CD4-positive, alpha-beta T cell treated with Interleukin-4 for 1 hour (primary cell): ENCODE measurements at regions not wholly inside any gene's neighbourhood (a gene's known extent, or its start where the extent isn't known, plus 50 kb on each side); places are given as distances from the start of the nearest gene placed in this dataset.
A peak's percentile ranks its signal among the peaks of the same experiment; 100 is the strongest.
"Not testable (repeated sequence)": the region's sequence is repeated elsewhere in the genome, so short reads cannot be mapped to it uniquely, and the experiment has no call there.

Experiments used
- DNase-seq, 2 donors: peaks; one replicate each; pipeline ENCODE4 v3.0.0-alpha.2; 2020 to 2022

DNA sequence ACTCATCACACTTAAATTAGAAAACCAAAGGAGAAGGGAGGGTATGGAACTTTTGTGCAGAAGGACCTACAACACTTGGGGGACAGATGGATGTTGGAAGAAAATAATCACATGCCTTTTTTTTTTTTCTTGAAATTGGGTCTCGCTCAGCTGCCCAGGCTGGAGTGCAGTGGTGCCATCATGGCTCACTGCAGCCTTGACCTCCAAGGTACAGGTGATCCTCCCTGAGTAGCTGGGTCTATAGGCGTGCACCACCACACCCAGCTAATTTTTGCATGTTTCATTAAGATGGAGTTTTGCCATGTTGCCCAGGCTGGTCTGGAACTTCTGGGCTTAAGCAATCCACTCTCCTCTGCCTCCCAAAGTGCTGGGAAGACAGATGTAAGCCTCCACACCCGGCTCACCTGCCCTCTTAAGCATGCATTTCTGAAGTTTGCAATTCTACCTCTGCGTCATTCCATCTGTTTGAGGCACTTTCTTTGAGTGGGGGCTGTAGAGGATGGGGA lies 370.8 kb upstream of the JARID2 start:
- DNase-seq, result no peak

DNA sequence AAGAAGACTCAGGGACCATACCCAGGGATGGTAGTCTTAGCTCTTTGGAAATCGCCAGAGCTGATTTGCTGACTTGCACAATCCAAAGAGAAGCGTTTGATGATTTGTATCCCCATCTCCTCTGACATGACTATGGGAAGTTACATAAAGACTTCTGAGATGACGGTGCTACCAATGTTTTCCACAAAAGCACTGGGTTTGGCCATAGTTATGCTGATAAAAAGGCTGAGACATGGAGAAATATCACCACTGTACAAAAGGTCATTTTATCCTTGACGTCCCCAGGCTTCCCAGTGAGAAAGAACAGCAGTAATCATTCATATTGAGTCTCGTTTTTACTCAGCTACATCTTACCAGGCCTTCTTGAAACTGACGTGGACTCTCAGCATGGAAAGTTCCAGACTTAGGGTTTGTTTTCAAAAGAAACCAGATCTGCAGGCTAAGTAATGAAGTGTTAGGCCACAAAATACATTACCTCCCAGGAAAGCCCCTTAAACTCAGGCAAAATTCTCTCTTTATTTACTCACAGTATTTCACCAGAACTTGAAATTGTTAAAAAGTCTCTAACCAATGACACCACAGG lies 370.3 kb upstream of the JARID2 start:
- no peak for DNase-seq

DNA sequence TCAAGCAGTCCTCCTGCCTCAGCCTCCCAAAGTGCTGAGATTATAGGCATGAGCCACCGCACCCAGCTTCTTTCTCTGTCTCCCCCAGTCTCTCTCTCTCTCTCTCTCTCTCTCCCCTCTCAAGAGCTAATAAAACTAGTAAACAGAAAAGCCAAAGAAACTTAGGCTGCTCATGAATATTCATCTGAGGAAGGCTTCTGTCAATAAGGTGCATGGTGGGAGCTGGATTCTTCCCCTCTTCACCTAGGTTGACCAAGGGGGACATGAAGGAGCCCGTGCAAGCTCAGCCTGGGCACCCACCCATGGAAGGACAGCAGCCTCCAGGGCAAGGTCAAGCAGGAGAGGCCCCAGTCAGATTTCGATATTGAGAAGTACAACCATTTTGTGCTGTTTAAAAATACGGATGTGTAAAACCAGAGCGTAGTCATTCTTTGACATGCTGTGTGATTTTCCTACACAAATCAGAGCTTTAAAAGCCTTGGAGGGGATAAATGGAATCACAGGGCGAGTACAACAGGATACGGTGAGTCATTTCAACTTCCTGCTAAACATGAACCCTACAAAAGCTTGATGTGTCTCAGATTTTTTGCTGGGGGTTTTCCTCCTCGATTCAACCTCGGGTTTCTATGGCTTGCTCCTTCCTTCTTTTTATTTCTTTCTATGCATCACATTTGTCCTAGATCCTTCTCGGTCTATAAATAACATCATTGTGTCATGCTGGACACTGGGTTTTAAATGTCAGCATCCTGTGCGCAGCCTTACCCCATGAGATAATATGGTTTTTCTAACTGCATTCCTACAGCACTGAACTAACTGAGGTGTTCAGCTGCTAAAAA lies 368.9 kb upstream of the JARID2 start:
- peak; percentile 66 to 74 for DNase-seq

DNA sequence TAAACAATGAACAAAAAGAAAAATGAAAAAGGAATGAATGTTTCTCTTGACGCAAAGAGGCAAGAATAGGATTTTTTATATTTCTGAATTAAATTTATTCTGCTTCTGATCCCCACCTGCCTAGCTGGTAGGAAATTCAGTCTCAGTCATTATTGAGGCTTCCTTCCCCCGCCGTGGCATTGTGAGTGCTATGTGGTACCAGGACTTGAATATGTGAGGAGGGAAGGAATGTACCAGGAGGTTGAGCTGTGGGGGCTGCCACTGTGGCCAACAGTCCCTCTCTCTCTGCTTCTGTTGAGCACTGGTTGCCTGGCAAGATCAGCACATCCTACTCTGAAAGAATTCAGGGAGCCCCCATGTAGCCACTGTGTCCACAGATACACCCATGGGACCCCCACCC lies 368.1 kb upstream of the JARID2 start:
- no peak for DNase-seq

DNA sequence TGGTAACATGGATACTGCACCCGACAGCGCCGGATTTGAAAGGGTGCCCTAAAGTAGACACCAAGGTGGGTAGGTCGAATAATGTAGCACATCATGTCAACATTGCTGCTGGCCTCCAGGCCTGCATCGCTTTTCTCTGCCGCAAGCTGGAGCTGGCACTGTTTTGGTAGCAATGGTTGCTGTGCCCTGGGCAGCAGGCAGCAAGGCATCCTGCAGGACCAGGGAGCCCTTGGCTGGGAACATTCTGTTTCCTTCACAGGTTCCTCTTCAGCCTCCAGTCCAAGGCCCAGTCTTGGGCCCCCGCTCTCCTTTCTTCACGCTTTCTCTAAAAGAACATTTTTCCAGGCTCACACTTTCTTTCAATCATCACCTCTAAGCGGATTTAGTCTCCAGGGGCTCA lies 365.8 kb upstream of the JARID2 start:
- DNase-seq, result no peak

DNA sequence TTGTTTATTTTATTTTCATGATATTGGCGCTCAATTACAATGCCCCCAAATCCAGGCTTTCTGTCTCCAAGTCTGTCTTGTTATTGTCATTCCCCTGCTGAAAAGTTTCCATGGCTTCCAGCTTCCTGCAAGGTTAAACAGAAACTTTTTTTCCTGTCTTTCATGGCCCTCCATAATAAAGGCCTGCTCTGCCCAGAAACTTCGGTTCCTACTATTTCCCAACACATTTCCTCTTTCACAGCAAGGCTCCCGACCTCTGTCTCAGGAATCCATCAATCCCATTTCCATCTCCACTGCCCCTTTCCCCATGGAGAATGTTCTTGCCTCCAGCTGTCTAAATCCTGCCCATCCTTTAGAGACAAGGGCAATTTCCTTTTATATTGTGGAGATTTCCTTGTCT lies 365.2 kb upstream of the JARID2 start:
- DNase-seq, result no peak

DNA sequence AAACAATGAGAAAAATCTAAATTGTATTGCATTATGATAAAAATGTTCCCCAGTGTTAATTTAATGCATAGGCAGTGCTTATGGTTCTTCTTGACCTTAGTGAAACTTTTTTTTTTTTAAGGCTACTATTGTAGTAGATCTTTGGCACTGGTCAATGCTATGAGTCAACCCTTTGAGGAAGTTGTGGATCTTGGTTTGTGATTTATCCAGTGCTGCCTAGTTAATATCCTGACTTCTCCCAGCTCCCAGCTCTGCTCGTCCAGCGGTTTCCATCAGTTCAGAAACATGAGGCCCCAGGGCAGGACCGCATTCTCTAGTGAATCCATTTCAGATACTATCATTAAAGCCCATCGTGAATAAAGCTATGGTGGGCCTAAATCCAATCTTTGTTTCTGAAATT lies 364.5 kb upstream of the JARID2 start:
- no peak for DNase-seq

DNA sequence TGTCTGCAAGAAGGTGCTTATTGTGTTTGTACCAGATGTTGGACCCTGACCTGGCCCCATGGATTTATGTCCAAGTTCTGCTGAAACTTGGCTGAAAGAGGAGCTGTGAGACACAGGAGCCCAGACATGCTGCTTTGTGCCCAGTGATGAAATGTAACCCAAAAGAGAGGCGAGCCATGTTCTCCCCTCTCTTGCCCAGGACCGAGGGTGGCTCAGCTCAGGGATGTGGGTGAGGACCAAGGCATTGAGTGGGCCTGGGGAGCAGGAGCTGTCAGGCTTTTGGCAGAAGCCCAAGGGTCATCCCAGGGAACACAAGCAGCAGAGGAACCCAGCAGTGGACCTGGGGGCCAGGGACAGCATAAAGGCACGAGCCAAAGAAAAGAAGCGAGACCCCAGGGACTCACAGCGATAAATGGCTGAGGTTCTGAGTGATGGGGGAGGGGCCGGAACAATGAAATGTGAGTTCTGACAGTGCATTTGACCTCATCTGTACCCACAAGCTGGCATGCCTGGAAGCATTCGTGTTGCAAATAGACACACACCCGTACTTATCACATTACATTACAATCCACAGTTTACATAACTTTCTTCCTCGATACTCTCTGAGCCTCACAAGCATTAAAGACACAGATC lies 363.4 kb upstream of the JARID2 start:
- no peak for DNase-seq

DNA sequence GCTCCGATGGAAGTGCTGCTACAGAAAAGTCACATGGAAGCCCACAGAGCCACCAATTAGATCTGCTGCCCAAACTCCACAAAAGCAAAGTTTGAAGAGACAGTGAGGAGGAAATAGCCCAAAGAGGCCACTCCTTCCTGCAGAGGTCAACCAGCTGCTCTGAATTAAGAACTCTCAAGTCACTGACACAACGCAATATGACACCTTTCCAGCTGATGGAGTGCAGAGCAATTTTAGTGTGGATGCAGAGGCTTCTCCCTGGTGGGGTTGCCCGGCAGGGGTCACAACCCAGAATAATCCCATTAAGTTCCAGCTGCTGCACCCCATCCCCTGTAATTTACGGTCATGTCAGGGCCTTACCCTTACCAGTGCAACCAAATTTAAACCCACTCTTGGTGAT lies 361.9 kb upstream of the JARID2 start:
- no peak for DNase-seq

DNA sequence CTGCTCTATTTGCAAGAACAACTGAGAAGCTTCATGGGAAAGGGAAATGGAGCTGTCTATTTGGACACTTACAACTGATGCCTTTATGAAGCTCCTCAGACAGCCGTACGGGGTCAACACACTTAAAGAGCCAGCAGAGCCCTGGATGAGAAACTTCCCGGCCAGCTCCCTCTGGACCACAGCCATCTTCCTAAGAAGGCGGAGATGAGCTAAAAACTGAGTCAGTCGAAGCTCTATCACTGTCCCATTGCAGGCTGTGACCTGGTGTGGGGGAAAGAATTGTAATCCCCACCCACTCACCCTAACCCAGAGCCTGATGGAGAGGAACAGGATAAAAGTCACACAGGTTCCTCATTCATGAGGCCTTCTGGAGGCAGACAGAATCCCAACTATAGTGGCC lies 360.4 kb upstream of the JARID2 start:
- DNase-seq, result no peak

DNA sequence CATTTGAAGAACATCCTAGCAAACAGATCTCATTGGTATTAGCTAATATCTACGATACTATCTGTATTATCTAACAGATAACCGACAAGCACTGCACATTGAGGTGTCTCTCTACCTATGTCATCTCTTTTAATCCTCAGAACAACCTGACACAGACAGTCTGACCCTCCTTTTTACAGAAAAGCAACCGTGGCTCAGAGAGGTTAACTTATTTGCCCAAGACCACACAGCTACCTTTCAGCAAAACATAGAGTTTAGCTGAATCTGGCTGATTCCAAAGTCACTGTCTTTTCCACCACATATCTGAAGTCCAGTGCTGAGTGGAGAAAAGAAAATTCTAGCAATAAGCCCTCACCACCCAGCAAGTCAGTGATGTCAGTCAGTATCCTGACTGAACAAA lies 358.7 kb upstream of the JARID2 start:
- no peak for DNase-seq

DNA sequence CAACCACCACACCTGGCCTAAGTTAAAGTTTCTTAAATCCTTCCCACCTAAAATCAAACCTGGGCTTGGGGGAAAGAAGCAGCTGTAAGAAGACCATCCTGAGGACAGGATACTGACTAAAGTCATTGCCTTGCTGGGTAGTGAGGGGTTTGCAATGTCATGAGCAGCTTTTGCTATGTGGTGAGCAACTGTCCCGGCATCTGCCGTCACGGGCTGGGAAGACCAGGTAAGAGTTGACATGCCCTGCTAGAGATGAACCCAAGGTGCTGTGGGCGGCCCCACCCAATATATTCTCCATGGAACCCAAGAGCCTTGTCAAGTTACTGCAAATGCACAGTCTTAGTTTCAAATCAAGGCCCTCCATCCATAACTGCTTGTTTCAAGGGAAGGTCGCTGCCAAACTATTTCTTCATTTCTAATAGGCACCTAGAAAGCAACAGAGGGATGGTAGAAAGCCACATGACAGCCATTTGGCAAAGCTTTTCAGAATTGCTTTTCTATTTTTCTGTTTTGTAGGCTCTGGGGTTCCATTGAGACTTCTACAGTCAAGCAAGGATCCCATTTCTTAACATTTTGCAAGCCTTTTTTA lies 357.8 kb upstream of the JARID2 start:
- no peak for DNase-seq

DNA sequence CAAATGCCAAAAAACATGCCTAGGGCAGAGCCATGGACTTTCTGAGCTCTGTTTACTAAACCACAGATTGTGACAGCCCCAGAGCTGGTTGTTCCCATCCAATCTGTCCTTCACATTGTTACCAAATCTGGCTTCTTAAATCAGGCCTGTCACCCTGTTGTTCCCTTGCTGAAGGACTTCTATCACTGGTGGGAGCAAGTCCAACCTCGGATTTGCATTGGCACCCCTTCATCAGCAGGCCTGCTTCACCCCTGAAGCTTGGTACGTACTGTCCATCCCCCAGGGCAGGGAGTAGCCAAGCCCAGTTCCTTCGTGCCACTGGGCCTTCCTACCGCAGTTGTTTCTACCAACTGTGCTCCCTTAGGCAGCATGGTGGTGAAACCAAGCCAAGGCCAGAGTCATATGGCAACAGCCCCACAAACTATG lies 357.3 kb upstream of the JARID2 start:
- DNase-seq, result no peak

DNA sequence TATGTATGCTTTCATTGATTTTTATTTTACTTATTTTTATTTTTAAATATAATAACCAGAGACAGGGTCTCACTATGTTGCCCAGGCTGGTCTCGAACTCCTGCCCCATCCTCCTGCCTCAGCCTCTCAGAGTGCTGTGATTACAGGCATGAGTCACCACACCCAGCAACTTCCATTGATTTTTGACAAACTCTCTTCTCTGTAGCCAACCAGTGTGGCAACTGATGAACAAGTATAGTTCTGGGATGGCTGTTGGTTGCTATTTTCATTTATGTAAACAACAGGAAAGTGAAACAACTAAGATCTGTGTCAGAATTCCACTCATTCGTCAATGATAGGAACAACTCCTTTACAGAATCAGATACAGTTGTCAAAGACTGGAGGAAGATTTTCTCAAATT lies 356.7 kb upstream of the JARID2 start:
- DNase-seq, result no peak

DNA sequence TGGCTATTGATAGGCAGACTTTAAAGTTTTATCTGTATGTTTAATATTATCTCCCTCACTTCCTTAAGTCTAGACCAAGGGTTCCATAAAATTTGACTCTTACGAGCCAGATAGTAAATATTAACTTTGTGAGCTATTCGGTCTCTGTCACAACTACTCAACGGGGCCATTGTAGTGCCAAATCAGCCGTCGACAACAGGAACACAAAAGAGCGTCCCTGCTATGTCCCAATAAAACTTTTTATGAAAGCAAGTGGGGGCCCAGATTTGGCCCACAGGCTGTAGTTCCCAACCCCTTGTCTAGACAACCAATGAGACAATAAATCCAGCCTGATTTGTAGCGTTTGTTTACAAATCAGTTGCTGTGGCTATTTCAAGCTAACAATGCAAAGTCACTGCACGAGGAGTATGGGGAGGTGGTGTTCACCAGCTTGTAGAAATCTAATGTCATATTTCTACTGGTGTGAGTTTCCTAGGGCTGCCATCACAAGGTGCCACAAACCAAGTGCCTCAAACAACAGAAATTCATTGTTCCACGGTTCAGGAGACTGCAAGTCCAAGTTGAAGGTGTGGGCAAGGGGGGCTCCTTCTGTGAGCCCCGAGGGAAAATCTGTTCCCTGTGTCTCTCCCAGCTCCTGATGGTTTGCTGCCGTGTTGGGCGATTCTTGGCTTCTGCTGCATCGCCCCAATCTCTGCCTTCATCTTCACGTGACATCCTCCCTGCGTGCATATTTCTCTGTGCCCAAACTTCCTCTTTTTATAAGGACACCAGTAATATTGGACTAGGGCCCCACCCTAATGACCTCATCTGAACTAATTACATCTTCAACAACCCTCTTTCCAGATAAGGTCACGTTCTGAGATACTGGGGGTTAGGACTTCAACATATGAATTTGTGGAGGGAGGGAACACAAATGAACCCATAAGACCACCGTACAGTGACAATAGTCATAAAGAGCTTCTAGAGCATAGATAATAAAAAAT lies 356.0 kb upstream of the JARID2 start:
- peak; percentile 9 to 52 for DNase-seq

DNA sequence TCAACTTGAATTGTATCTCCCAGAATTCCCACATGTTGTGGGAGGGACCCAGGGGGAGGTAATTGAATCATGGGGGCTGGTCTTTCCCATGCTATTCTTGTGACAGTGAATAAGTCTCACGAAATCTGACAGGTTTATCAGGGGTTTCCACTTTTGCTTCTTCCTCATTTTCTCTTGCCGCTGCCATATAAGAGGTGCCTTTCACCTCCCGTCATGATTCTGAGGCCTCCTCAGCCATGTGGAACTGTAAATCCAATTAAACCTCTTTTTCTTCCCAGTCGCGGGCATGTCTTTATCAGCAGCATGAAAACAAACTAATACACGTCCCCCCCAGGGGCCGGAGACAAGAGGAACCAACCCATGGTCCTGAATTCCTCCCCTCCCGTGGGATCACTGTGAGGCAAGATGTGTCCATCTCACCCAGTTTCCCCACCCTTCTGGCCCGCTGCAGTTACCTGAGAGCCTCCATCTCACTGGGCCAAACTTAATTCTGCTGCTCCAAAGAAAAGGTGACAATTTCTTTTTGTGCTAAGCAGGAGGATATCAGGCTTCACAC lies 354.0 kb upstream of the JARID2 start:
- not testable (repeated sequence) for DNase-seq

DNA sequence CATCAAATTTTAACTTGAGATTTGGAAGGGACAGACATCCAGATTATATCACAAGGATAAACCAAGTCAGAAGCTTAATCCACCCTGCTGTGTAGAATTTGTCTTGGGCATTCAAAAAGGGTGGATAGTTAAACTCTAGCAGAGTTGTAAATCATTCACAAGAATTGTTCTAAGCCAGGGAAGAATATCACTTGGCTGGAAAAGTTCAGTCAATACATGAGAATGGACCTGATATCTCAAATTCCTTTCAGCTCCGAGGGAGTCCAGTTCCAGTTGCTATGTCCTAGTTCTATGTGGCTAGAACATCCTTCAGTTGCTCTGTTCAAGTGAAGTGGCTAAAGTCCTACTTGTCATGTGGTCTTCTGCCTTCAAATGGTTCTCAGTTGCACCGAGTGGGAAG lies 351.8 kb upstream of the JARID2 start:
- no peak for DNase-seq

DNA sequence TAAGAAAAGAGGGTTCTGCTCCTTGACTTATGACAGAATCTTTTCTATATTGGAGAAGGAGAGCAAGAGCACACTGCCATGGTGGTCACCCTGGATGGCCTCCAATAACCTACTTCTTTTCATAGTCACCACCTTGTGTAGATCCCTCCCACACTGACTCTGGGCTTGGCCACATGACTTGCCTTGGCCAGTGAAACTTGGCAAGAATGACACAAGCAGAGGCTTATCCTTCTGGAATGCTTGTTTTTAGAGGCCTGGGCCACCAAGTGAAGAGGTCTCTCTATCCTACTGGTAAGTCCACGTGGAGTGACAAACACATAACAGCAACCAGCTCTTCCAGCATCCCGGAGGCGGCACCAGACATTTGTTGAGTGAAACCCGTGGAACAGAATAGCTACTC lies 349.4 kb upstream of the JARID2 start:
- DNase-seq, result no peak

DNA sequence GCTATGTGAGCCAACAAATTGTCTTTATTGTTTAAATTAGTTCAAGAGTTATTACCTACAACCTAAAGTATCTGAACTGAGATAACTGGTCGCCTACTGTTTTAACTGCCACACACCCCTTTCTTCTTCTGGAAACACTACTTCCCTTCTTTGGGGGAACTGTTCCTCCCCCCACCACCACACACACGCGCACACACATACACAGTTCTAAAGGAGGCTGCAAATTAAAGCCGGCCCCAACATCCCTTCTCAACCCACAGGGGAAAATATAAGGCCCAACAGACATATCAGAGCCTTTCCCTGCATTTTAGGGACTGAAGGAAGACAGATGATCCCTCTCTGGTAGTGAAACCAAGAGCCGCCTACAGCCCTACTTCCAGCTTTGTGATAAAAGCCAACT lies 348.0 kb upstream of the JARID2 start:
- no peak for DNase-seq

DNA sequence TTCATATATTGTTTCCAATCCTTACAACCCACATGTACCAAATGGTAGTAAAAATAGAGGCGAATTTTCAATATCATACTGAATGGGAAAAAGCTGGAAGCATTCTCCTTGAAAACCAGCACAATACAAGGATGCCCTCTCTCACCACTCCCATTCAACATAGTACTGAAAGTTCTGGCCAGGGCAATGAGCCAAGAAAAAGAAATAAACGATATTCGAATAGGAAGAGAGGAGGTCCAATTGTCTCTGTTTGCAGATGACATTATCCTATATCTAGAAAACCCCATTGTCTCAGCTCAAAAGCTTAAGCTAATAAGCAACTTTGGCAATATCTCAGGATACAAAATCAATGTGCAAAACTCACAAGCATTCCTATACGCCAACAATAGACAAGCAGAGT lies 346.4 kb upstream of the JARID2 start:
- not testable (repeated sequence) for DNase-seq

DNA sequence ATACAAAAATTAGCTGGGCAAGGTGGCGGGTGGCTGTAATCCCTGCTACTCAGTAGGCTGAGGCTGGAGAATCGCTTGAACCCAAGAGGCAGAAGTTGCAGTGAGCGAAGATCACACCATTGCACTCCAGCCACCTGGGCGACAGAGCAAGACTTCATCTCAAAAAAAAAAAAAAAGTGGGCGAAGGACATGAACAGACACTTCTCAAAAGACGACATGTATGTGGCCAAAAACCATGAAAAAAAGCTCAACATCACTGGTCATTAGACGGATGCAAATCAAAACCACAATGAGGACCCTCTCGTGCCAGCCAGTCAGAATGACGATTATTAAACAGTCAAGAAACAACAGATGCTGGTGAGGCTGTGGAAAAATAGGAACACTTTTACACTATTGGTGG lies 344.9 kb upstream of the JARID2 start:
- no peak for DNase-seq
